ENCODE measurements at regions not wholly inside any gene's neighbourhood (a gene's known extent, or its start where the extent isn't known, plus 50 kb on each side); places are given as distances from the start of the nearest gene placed in this dataset.

DNA sequence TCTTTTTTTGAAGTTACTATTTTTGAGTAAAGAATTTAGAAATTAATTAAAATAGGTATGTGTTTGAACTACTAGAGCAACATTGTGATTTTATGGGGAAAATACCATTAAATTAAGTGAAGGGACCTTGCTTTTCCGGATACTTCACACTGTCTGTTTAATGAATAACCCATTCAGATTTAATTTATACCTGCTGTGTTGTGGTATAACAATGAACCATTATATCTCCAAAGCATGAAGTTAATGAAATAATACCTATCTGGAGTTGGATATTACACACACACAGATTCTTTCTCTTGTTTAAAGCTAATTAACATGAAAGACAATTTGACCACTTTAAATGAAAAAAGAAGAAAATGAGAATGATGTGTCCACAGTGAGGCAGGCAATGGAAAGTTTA, 195.0 kb upstream of the GPRIN3 start:
- Histone ChIP-seq H3K4me1 (ENCODE audit: control insufficient read depth, insufficient read depth, low read length) (no peaks in the 10 kb centered on the region), H3K27ac (ENCODE audit: control insufficient read depth, insufficient read depth) (no peak overlapping the region), H4K20me1 (ENCODE audit: control insufficient read depth, insufficient read depth) (no peaks in the 10 kb centered on the region), H3K36me3 (ENCODE audit: control insufficient read depth in 2 of 2, insufficient read depth in 2 of 2, low read length in 1 of 2) (no peaks in the 10 kb centered on the region), H3K79me2 (ENCODE audit: control insufficient read depth, insufficient read depth, low read length) (no peaks in the 10 kb centered on the region), H3K4me3 (no peak overlapping the region), H3K9me3 (replicated peaks; ENCODE audit: control insufficient read depth, insufficient read depth, low read length) (no peaks in the 10 kb centered on the region), H3K9ac (ENCODE audit: control insufficient read depth, insufficient read depth, low read length) (no peak overlapping the region), H2AFZ (ENCODE audit: control insufficient read depth, low read depth, low read length) (no peak overlapping the region), H3K4me2 (ENCODE audit: control insufficient read depth, insufficient read depth) (no peak overlapping the region), H3K27me3 (replicated peaks in 1 of 2; ENCODE audit: control insufficient read depth in 2 of 2, insufficient read depth in 2 of 2, low read length in 1 of 2) (no peaks in the 10 kb centered on the region)
- DNase-seq (ENCODE audit: low read depth, low spot score), result no peak
- ATAC-seq, result no peak
- WGBS (ENCODE audit: insufficient coverage, insufficient replicate concordance, low lambda C conversion rate, missing lambda C conversion rate), result 0% methylated on average over 1 of the region's 1 CpG
- in situ Hi-C loops (cut with MboI) (no loop called here), intact Hi-C loops (cut with micrococcal nuclease; ENCODE audit: unreplicated experiment) (no loop called here)
- ChIA-PET CTCF (no interaction called here), SMC1A (ENCODE audit: uncharacterized antibody, unreplicated experiment) (interaction anchor here (0.6 to 1.4 kb wide), 3 partner anchors 17 to 91 kb away, joined by 3 read pairs; no protein-coding TSS in a partner anchor), RAD21 (ENCODE audit: unreplicated experiment) (no interaction called here), POLR2A (no interaction called here)
- TF ChIP-seq SMAD5 (IDR thresholded peaks at IDR 0.05; ENCODE audit: low read depth), result no peak
- TF ChIP-seq MYC (IDR thresholded peaks at IDR 0.05; ENCODE audit: insufficient read depth, insufficient read length, insufficient replicate concordance, low read length, severe bottlenecking), result no peak
- TF ChIP-seq SMC3 (IDR thresholded peaks at IDR 0.05; ENCODE audit: borderline replicate concordance, low read length), result no peak
- TF ChIP-seq, protein P1, sequence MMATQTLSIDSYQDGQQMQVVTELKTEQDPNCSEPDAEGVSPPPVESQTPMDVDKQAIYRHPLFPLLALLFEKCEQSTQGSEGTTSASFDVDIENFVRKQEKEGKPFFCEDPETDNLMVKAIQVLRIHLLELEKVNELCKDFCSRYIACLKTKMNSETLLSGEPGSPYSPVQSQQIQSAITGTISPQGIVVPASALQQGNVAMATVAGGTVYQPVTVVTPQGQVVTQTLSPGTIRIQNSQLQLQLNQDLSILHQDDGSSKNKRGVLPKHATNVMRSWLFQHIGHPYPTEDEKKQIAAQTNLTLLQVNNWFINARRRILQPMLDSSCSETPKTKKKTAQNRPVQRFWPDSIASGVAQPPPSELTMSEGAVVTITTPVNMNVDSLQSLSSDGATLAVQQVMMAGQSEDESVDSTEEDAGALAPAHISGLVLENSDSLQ (IDR thresholded peaks at IDR 0.05), result no peak
- no peak for TF ChIP-seq IRF4 (IDR thresholded peaks at IDR 0.05; ENCODE audit: low read depth, low read length)
- no peak for TF ChIP-seq TBL1XR1 (IDR thresholded peaks at IDR 0.05; ENCODE audit: low read depth, low read length)
- FAIRE-seq, result no peak
- BruUV-seq (replicated peaks), result no TSS peak

DNA sequence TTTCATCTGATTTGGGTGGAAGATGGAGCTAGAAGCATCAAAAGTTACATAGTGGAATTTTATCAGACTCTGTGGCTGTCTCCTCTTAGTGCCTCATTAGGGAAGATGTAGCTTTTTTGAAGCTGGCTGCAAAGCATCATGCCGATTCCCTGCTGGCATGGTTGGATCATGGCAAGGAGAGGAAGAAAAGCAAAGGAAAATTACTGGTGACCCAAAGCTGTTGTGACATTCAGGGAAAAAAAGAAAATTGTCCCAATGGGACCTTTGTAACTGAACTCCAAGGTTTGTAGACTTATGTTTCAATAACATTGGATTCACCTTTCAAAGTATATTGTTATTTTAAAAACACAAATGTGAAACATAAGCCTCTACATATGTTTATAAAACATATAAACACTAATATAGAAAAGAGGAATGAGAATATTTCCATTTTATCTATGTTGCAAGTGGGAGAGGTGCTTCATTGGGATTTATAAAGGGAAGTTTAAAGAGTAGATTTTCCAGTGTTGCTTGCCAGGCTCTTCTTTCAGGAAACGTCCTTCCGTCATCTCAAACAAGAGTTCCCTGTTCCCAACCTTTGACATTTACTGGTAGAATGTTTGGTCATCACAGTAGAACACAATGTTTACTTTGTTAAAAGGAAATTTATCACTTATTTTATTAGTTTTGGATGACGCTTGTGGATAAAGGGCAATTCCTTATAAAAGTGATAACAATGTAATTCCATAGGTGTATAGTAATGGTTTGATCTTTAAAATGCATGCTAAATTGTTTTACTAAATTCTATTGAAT, 190.1 kb upstream of the GPRIN3 start:
- H3K4me3 ChIP-seq, result no peak overlapping the region
- DNase-seq (ENCODE audit: low read depth, low spot score) (no peak), ATAC-seq (no peak), FAIRE-seq (no peak)
- WGBS (ENCODE audit: insufficient coverage, insufficient replicate concordance, low lambda C conversion rate, missing lambda C conversion rate), result 41% methylated on average over 4 of the region's 4 CpGs
- ChIA-PET POLR2A (no interaction called here), RAD21 (ENCODE audit: unreplicated experiment) (no interaction called here), SMC1A (ENCODE audit: uncharacterized antibody, unreplicated experiment) (no interaction called here), CTCF (no interaction called here)
- H2AFZ ChIP-seq (ENCODE audit: control insufficient read depth, low read depth, low read length), result no peak overlapping the region
- no TSS peak for BruUV-seq (replicated peaks)
- H3K4me2 ChIP-seq (ENCODE audit: control insufficient read depth, insufficient read depth), result no peak overlapping the region
- in situ Hi-C loops (cut with MboI), result no loop called here
- no peak overlapping the region for H3K9ac ChIP-seq (ENCODE audit: control insufficient read depth, insufficient read depth, low read length)
- no peak overlapping the region for H3K27ac ChIP-seq (ENCODE audit: control insufficient read depth, insufficient read depth)
- no peaks in the 10 kb centered on the region for H3K79me2 ChIP-seq (ENCODE audit: control insufficient read depth, insufficient read depth, low read length)
- H3K27me3 ChIP-seq (replicated peaks in 1 of 2; ENCODE audit: control insufficient read depth in 2 of 2, insufficient read depth in 2 of 2, low read length in 1 of 2), result no peaks in the 10 kb centered on the region
- intact Hi-C loops (cut with micrococcal nuclease; ENCODE audit: unreplicated experiment), result no loop called here
- H3K4me1 ChIP-seq (ENCODE audit: control insufficient read depth, insufficient read depth, low read length), result no peaks in the 10 kb centered on the region
- H3K9me3 ChIP-seq (replicated peaks; ENCODE audit: control insufficient read depth, insufficient read depth, low read length), result no peaks in the 10 kb centered on the region; the same call in 2 of the 3 replicates
- no peaks in the 10 kb centered on the region for H4K20me1 ChIP-seq (ENCODE audit: control insufficient read depth, insufficient read depth)
- TF ChIP-seq RUNX3 (IDR thresholded peaks at IDR 0.05; ENCODE audit: low read length) (no peak), ZNF687 (IDR thresholded peaks at IDR 0.05) (no peak), SREBF1 (IDR thresholded peaks at IDR 0.05; ENCODE audit: low read length) (no peak), CHD4 (IDR thresholded peaks at IDR 0.05) (no peak)
- H3K36me3 ChIP-seq (ENCODE audit: control insufficient read depth in 2 of 2, insufficient read depth in 2 of 2, low read length in 1 of 2), result no peaks in the 10 kb centered on the region
